ENCODE measurements at regions not wholly inside any gene's neighbourhood (a gene's known extent, or its start where the extent isn't known, plus 50 kb on each side); places are given as distances from the start of the nearest gene placed in this dataset.
A peak's percentile ranks its signal among the peaks of the same experiment; 100 is the strongest.

DNA sequence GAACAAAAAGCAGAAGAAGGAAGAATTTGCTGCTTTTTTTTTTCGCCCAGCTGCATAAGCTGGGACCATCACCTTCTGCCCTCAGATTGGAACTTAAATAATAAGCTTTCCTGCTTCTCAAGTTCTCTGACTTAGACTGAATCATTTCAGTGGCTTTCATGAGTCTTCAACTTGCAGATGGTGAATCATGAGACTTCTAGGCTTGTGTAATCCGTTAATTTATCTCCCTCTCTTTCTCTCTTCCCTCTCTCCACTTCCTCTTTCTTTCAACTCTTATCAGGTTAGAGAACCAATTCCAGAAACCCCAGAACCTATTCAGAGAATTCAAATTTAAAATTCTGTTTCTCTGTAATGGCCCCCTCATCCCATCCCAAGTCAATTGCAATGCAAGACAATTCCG, 1153.7 kb downstream of the PCDH9 start:
- CTCF ChIA-PET, result no interaction called here
- Histone ChIP-seq H4K20me1 (ENCODE audit: control insufficient read depth, insufficient read depth) (no peaks in the 10 kb centered on the region), H3K9ac (ENCODE audit: control insufficient read depth, insufficient read depth, low read length) (no peak overlapping the region), H3K4me1 (ENCODE audit: control insufficient read depth, insufficient read depth, low read length) (no peaks in the 10 kb centered on the region), H3K36me3 (ENCODE audit: control insufficient read depth in 2 of 2, insufficient read depth in 2 of 2, low read length in 1 of 2) (no peaks in the 10 kb centered on the region), H3K9me3 (replicated peaks; ENCODE audit: control insufficient read depth, insufficient read depth, low read length) (no peaks in the 10 kb centered on the region), H3K79me2 (ENCODE audit: control insufficient read depth, insufficient read depth, low read length) (no peaks in the 10 kb centered on the region), H3K4me3 (no peak overlapping the region), H3K27ac (ENCODE audit: control insufficient read depth, insufficient read depth) (no peak overlapping the region), H3K27me3 (replicated peaks in 1 of 2; ENCODE audit: control insufficient read depth in 2 of 2, insufficient read depth in 2 of 2, low read length in 1 of 2) (no peaks in the 10 kb centered on the region), H2AFZ (ENCODE audit: control insufficient read depth, low read depth, low read length) (no peak overlapping the region), H3K4me2 (ENCODE audit: control insufficient read depth, insufficient read depth) (no peak overlapping the region)
- POLR2A ChIA-PET, result no interaction called here
- no TSS peak for BruUV-seq (replicated peaks)
- 4% methylated on average over 3 of the region's 3 CpGs for WGBS (ENCODE audit: insufficient coverage, insufficient replicate concordance, low lambda C conversion rate, missing lambda C conversion rate)
- DNase-seq (ENCODE audit: low read depth, low spot score) (no peak), ATAC-seq (no peak), FAIRE-seq (no peak)
- in situ Hi-C loops (cut with MboI) (no loop called here), intact Hi-C loops (cut with micrococcal nuclease; ENCODE audit: unreplicated experiment) (no loop called here)
- RAD21 ChIA-PET (ENCODE audit: unreplicated experiment), result no interaction called here
- TF ChIP-seq SPI1 (IDR thresholded peaks at IDR 0.05; ENCODE audit: borderline replicate concordance, insufficient read depth, low read depth, low read length) (peak; percentile 21; the same call in 1 of the 2 replicates), BCL11A (IDR thresholded peaks at IDR 0.05; ENCODE audit: low read depth, low read length) (no peak)
- SMC1A ChIA-PET (ENCODE audit: uncharacterized antibody, unreplicated experiment), result interaction anchor here (1.7 kb wide), 1 partner anchor 9 kb away, joined by 5 read pairs; no protein-coding TSS in a partner anchor

DNA sequence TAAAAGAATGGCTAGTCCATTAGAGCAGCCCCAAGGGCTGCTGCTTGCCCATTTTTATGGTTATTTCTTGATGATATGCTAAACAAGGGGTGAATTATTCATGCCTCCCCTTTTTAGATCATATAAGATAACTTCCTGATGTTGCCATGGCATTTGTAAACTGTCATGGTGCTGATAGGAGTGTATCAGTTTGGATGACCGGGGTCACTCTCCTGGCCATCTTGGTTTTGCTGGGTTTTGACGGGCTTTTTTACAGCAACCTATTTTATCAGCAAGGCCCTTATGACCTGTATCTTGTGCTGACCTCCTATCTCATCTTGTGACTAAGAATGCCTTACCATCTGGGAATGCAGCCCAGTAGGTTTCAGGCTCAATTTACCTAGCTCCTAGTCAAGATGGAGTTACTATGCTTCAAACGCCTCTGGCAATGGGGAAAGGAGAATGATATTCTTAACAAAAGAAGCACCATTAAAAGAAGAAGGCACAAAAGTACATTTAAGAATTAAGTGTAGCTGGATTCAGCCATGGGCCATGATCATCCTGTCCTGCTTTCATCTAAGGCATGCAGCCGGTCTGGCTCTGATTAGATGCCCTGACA, 1156.0 kb downstream of the PCDH9 start:
- no peaks in the 10 kb centered on the region for H3K79me2 ChIP-seq (ENCODE audit: control insufficient read depth, insufficient read depth, low read length)
- 38% methylated on average over 4 of the region's 4 CpGs for WGBS (ENCODE audit: insufficient coverage, insufficient replicate concordance, low lambda C conversion rate, missing lambda C conversion rate)
- H3K4me3 ChIP-seq, result no peak overlapping the region
- no peaks in the 10 kb centered on the region for H4K20me1 ChIP-seq (ENCODE audit: control insufficient read depth, insufficient read depth)
- no TSS peak for BruUV-seq (replicated peaks)
- no peaks in the 10 kb centered on the region for H3K9me3 ChIP-seq (replicated peaks; ENCODE audit: control insufficient read depth, insufficient read depth, low read length)
- no peak for DNase-seq (ENCODE audit: low read depth, low spot score)
- no peaks in the 10 kb centered on the region for H3K27me3 ChIP-seq (replicated peaks in 1 of 2; ENCODE audit: control insufficient read depth in 2 of 2, insufficient read depth in 2 of 2, low read length in 1 of 2)
- RAD21 ChIA-PET (ENCODE audit: unreplicated experiment), result no interaction called here
- H3K27ac ChIP-seq (ENCODE audit: control insufficient read depth, insufficient read depth), result no peak overlapping the region
- FAIRE-seq, result no peak
- no peaks in the 10 kb centered on the region for H3K36me3 ChIP-seq (ENCODE audit: control insufficient read depth in 2 of 2, insufficient read depth in 2 of 2, low read length in 1 of 2)
- ATAC-seq, result no peak
- H3K4me2 ChIP-seq (ENCODE audit: control insufficient read depth, insufficient read depth), result no peak overlapping the region
- H3K9ac ChIP-seq (ENCODE audit: control insufficient read depth, insufficient read depth, low read length), result no peak overlapping the region
- POLR2A ChIA-PET, result no interaction called here
- intact Hi-C loops (cut with micrococcal nuclease; ENCODE audit: unreplicated experiment) (no loop called here), in situ Hi-C loops (cut with MboI) (no loop called here)
- H3K4me1 ChIP-seq (ENCODE audit: control insufficient read depth, insufficient read depth, low read length), result no peaks in the 10 kb centered on the region
- CTCF ChIA-PET, result interaction anchor here (0.9 to 1.4 kb wide), 2 partner anchors 10 to 21 kb away, joined by 3 read pairs; no protein-coding TSS in a partner anchor
- no peak overlapping the region for H2AFZ ChIP-seq (ENCODE audit: control insufficient read depth, low read depth, low read length)
- SMC1A ChIA-PET (ENCODE audit: uncharacterized antibody, unreplicated experiment), result no interaction called here
- TF ChIP-seq PAX5 (IDR thresholded peaks at IDR 0.05; ENCODE audit: borderline replicate concordance, low read depth, low read length) (no peak), TCF3 (IDR thresholded peaks at IDR 0.05; ENCODE audit: borderline replicate concordance, insufficient read depth, low read depth, low read length) (no peak), FOS (IDR thresholded peaks at IDR 0.05; ENCODE audit: borderline replicate concordance, extremely low read depth, insufficient read length) (no peak), MXI1 (IDR thresholded peaks at IDR 0.05; ENCODE audit: low read depth, low read length) (no peak), POU2F2 (IDR thresholded peaks at IDR 0.05; ENCODE audit: borderline replicate concordance, low read depth, low read length) (no peak), EED (IDR thresholded peaks at IDR 0.05; ENCODE audit: low read depth) (no peak), TBL1XR1 (IDR thresholded peaks at IDR 0.05; ENCODE audit: low read depth, low read length) (no peak), EGR1 (IDR thresholded peaks at IDR 0.05; ENCODE audit: borderline replicate concordance in 1 of 2, low read depth in 2 of 2, low read length in 2 of 2) (no peak), KLF5 (IDR thresholded peaks at IDR 0.05; ENCODE audit: partially characterized antibody) (no peak), CBFB (IDR thresholded peaks at IDR 0.05; ENCODE audit: low read depth) (no peak), PAX8 (IDR thresholded peaks at IDR 0.05) (no peak)
- TF ChIP-seq, protein P1, sequence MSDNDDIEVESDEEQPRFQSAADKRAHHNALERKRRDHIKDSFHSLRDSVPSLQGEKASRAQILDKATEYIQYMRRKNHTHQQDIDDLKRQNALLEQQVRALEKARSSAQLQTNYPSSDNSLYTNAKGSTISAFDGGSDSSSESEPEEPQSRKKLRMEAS (IDR thresholded peaks at IDR 0.05; ENCODE audit: low read depth, low read length), result no peak
- TF ChIP-seq, protein P2, sequence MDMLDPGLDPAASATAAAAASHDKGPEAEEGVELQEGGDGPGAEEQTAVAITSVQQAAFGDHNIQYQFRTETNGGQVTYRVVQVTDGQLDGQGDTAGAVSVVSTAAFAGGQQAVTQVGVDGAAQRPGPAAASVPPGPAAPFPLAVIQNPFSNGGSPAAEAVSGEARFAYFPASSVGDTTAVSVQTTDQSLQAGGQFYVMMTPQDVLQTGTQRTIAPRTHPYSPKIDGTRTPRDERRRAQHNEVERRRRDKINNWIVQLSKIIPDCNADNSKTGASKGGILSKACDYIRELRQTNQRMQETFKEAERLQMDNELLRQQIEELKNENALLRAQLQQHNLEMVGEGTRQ (IDR thresholded peaks at IDR 0.05; ENCODE audit: borderline replicate concordance, low read depth, low read length), result no peak
- TF ChIP-seq, protein P3, sequence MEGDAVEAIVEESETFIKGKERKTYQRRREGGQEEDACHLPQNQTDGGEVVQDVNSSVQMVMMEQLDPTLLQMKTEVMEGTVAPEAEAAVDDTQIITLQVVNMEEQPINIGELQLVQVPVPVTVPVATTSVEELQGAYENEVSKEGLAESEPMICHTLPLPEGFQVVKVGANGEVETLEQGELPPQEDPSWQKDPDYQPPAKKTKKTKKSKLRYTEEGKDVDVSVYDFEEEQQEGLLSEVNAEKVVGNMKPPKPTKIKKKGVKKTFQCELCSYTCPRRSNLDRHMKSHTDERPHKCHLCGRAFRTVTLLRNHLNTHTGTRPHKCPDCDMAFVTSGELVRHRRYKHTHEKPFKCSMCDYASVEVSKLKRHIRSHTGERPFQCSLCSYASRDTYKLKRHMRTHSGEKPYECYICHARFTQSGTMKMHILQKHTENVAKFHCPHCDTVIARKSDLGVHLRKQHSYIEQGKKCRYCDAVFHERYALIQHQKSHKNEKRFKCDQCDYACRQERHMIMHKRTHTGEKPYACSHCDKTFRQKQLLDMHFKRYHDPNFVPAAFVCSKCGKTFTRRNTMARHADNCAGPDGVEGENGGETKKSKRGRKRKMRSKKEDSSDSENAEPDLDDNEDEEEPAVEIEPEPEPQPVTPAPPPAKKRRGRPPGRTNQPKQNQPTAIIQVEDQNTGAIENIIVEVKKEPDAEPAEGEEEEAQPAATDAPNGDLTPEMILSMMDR (IDR thresholded peaks at IDR 0.05 in 2 of 3, conservative IDR thresholded peaks at IDR 0.05 in 1 of 3; ENCODE audit: control insufficient read depth in 2 of 3, extremely low read depth in 1 of 3, insufficient read depth in 1 of 3, low read depth in 3 of 3, low read length in 3 of 3), result no peak
